ENCODE measurements at regions not wholly inside any gene's neighbourhood (a gene's known extent, or its start where the extent isn't known, plus 50 kb on each side); places are given as distances from the start of the nearest gene placed in this dataset.

GRCh38 chr6:67541586-67541985, 1093.5 kb upstream of the ADGRB3 start (continued):
- no peak for TF ChIP-seq ZNF592 (IDR thresholded peaks at IDR 0.05)

GRCh38 chr6:67538032-67538431, 1097.0 kb upstream of the ADGRB3 start:
- DNase-seq (ENCODE audit: extremely low read depth in 1 of 4, low spot score in 3 of 4) (no peak), ATAC-seq (no peak), FAIRE-seq (no peak)
- Histone ChIP-seq H3K9me3 (replicated peaks; ENCODE audit: control insufficient read depth, insufficient read depth, low read depth, low read length) (no peaks in the 10 kb centered on the region), H3K79me2 (ENCODE audit: control insufficient read depth, insufficient read depth, low read length) (no peaks in the 10 kb centered on the region), H3K9me1 (ENCODE audit: control insufficient read depth, insufficient read depth, low read length) (no peaks in the 10 kb centered on the region), H3K4me2 (ENCODE audit: insufficient read depth, low read length) (no peak overlapping the region), H3K36me3 (ENCODE audit: control insufficient read depth, insufficient read depth, low read length) (no peaks in the 10 kb centered on the region), H3K9ac (ENCODE audit: insufficient read depth in 1 of 2, low read depth in 2 of 2, low read length in 2 of 2) (no peak overlapping the region), H2AFZ (ENCODE audit: low read depth, low read length) (no peak overlapping the region), H3K4me1 (replicated peaks in 1 of 2; ENCODE audit: control insufficient read depth in 2 of 2, insufficient read depth in 2 of 2, low read length in 2 of 2) (no peaks in the 10 kb centered on the region), H4K20me1 (replicated peaks; ENCODE audit: control insufficient read depth, insufficient read depth, low read length) (no peaks in the 10 kb centered on the region), H3K27me3 (ENCODE audit: control insufficient read depth in 2 of 2, insufficient read depth in 2 of 2, low read length in 2 of 2) (no peaks in the 10 kb centered on the region), H3K4me3 (no peak overlapping the region), H3K27ac (ENCODE audit: extremely low read depth, low read depth, low read length) (no peak overlapping the region)
- in situ Hi-C loops (cut with MboI) (no loop called here), intact Hi-C loops (cut with micrococcal nuclease) (no loop called here)
- CTCF ChIA-PET (ENCODE audit: low intra/inter-chr PET ratio): no interaction called here
- POLR2A ChIA-PET: no interaction called here
- 10% methylated on average over 1 of the region's 1 CpG for WGBS (ENCODE audit: insufficient coverage, low coverage, missing lambda C conversion rate)
- no TSS peak for BruUV-seq (replicated peaks)
- TF ChIP-seq SMARCB1 (IDR thresholded peaks at IDR 0.05; ENCODE audit: insufficient read length, low read depth) (no peak), ZNF431 (CRISPR knock-in tag; IDR thresholded peaks at IDR 0.05) (peak; percentile 92), ZNF277 (CRISPR knock-in tag; IDR thresholded peaks at IDR 0.05; ENCODE audit: borderline replicate concordance) (no peak), ARID4B (CRISPR knock-in tag; IDR thresholded peaks at IDR 0.05) (no peak)

All from K562 (cell line).